ENCODE measurements at regions not wholly inside any gene's neighbourhood (a gene's known extent, or its start where the extent isn't known, plus 50 kb on each side); places are given as distances from the start of the nearest gene placed in this dataset.
"Not testable (repeated sequence)": the region's sequence is repeated elsewhere in the genome, so short reads cannot be mapped to it uniquely, and the experiment has no call there.

DNA sequence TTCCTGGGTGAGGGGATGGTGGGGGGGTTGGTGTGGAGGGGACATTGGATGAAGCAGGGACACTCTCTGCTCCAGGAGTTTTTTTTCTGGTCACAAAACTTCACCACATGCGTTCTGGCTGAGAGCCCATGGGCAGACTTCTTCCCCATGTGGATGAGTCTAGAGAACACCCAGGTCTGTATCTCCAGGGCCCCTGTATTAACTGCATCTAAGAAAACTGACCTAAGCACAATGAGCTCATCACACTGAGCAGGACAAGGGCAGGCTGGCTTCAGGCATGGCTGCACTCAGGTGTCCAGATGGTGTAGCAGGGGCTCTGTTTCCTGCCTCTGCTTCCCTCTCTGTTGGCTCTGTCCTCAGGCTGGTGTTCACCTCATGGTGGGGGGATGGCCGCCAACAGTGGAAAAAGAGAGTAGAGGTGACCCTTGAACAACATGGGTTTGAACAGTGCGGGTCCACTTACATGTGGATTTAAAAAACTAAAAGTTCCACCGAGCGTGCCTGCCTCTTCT is 85.3 kb upstream of the STC2 start:
- DNase-seq = peak; percentile 27

DNA sequence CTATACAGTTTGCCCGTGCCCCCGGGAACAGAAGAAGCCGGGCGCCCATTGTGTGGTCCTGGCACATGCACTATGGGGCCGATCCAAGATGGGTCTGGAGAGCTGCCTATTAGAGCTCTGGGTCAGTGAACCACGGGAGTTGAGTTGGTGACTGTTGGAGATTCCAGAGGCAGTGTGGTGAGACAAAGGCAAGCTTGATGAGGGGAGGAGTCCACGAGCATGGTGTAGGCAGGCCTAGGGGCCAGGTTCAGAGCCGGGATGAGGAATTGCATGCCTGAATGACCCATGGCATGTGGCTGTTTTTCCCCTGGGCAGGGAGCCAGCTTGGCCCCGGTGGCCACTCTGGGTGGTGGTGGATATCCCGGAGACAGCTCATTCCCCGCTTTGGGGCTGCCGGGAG is 84.4 kb upstream of the STC2 start:
- peak; percentile 46 for DNase-seq

DNA sequence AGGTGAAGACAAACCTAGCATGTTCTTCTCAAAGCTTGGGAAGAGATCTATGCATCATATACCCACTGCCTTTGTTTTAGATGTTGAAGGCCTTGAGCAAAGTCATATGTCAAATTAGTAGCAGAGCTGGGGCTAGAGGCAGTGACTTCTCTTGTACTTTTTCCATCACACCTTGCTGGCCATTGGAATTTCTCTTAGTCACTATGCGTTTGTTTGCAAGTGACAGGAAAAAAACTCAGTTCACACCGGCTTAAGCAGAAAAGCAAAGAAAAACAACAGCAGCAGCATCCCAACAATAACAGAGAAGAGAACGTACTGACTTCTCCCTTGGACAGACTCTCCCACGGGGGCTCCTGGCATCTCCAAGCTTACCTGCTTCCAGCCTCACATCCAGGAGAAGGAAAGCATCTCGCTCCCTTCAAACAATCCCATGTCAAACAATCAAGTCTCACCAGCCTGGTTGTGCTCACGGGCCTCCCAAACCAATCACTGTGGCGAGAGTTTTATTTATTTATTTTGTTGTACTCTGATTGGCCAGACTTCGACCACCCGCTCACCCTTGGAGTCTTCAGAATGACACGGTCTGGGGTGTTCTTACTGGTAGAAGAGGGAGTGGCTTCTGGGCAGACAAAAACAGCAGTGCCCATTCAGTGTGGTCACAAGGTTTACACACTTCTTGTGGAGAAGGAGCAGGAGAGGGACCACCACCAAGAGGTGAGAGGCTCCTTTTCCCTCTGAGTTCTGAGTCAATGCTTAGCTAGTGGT is 83.8 kb upstream of the STC2 start:
- peak; percentile 27 for DNase-seq

DNA sequence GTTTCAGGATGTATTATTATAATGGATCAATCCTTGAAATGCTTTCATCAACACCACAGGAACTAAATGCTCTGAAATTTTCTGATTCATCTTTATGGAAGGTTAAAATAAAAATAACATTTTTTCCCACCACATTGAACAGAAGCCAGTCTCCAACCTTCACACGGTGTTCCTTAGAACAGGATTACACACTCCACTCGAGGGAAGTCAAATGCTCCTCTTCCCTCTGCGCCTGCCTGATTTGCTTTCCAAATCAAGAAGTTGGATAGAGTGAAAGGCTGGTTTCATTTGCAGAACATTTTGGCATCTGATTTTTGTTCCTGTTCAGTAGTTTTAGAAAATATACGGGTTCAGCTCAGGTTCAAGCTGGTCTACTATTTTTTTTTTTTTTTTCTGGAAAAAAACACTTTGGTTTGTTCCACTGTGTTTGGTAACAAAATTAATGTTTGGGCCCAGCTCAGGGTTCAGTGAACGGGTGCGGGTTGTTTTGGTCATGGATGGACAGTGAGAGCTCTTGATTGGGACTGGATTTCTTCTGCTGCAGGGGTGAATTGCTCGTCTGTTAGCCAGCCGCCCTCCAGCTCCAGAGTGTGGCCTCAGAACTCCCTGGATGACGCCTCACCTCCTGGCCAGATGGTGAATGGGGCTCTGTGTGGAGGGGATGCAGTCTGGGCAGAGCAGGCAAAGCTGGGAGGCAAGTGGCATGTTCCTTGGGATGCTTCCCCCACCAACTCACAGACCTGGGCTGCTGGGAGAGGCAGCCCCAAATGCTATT is 82.4 kb upstream of the STC2 start:
- peak; percentile 17 for DNase-seq

DNA sequence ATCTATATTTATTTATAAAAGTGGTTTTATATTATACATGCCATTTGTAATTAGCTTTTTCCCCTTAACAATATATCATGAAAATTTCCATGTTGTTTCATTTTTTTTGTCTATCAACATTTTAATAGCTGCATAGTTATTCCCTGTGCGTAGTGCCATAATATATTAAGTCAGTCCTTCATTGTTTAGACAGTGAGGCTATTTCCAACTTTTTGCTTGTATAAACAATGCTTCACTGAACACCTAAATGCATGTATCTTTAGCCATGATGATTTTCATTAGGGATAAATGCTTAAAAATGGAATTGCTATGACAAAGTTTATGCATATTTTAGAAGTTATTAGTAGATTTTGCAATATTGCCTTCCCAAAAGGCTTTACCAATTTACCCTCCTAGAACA is 80.7 kb upstream of the STC2 start:
- no peak for DNase-seq

DNA sequence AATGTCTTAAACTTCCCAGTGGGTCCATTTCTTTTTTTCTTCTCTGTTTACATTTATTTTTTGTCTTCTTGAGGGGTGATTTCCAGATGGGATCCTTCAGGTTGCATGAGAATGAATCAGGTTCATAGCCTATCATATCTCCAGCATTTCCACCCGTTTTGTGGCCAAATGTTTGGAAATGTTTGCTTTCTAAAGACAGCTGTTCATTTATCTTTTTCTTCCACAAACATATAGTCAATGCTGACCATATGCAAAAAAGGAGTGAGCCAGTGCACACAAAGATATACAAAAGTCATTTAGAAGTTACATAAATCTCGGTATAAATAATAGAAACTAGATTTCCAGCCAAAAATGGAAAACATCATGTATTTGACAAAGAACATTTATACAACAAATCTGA is 71.6 kb upstream of the STC2 start:
- no peak for DNase-seq

DNA sequence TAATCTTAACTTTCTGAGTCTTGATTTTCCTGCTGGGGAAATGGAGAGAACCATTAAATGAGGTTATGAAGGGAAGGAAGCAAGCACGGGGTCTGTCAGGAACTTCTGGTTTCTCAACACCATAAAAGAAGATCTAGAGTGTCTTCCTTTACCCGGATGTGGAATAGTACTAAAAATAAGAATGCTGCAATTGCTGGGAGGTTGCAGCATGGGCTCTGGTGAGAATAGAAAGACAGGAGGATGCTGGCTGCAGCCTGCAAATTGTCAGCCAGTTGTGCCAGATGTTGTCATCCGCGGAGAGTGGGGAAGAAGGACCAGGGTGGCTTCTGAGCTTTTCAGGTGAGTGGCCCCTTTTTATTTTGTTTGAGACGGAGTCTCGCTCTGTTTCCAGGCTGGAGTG is 69.3 kb upstream of the STC2 start:
- no peak for DNase-seq

DNA sequence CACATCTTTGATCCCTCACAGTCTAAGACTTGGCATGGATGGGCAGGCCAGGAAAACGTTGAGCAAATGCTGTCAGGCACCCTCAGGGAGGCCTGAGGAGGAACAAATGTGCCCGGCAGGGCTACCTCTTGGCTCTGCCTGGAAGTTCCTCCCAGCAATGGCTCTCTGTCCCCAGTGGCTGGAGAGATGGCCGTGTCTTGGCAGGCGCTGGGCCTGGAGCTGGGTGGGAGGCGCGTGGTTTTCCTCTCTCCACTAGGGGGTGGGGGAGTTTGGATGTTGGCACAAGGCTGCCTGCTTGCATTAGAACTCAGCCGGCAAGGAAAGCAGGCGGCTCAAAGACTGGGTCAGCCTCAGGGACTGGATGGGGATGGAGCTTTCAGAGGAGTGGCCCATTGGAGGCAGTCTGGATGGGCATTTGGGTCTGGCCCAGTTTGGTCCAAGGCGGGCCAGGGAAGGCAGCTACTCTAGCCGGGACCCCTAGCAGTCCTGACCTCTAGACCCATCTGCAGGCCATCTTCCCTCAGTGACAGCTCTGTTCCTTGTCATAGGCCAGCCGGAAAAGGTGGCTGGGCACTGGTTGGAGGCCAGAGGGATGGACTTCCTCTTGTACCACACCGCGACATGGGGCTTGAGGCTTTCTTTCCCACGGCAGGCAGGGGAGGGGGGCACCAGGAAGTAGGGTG is 68.2 kb upstream of the STC2 start:
- DNase-seq = peak; percentile 72

DNA sequence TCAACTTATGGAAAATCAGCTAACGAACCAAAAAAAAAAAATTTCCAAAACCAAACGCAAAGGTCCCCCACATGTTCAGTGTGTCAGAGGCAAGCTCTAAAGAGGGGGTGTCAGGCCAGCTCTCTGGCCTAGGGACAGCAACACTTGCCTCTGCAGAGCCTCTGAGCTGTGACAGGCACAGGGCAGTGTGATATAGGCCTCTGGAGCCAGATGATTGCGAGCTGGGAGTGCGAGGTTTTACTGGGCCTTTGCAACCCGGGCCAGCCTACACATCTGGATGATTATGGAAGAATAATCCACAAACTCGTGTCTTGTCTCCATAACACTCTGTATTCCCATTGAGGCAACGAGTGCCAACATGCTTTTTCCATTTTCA is 67.7 kb upstream of the STC2 start:
- no peak for DNase-seq

DNA sequence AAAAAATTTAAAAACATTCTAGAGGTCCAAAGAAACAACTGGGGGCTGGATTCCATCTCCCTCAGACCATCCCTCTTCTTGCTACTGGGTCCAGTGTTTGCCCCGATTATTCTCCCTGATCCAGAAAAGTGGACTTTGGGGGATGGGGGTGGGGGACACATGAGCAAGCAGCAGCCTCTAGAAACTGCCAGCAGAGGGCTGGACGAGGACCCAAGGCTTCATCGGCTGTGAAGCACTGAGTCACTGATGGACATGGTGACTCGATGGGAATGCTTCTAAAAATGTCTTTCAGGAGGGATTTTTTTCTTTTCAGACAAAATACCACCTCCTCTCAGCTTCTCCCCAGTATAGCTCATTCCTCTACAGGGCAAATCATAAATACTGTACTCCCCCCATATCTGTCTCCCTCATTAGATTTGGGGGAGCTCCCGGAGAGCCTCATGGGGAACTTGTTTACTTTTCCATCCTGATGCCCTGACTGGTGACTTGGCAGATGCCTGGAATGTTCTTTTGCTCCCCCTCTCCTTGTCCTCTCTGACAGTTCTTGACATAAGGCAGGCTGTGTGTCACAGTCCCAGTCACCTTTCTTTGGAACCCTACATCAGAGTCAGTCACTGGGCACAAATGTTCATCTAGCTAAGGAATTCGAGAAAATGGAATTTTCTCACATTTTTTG is 67.2 kb upstream of the STC2 start:
- DNase-seq = peak; percentile 65

DNA sequence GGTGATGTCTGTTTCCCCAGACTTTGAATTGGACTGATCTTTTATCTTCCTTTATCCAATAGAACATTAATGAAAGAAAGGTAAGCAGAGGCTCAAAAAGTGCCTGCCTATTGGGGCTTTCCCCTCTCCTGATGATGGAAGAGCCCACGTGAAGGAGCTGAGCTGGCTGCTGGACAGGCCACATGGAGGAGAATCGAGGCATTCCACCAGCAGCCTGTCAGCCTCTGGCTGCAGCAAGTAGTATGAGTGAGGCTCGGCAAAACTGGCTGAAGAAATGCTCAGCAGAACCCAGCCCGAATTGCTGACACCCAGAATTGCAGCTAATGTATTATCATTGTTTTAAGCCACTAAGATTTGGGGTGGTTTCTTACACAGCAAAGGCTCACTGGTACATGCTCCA is 66.5 kb upstream of the STC2 start:
- no peak for DNase-seq

DNA sequence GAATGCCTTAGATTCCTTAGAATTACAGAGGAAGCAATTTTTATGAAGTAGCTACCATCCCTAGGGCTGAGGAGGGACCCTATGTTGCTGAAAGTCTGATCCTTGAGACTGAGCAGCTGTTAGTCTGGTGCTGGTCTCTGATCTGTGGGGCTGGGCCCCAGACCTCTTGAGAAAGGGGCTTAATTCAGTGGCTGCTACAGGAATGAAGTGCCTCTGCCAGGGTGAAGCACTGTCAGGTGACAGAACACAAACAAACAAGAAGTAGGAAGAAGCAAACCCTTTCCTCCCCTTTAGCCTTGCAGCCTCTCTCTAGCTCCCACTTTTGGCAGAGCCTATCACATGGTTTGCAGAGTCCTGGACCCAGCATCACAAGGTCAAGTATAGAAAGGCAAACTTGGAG is 64.0 kb upstream of the STC2 start:
- DNase-seq = peak; percentile 19

DNA sequence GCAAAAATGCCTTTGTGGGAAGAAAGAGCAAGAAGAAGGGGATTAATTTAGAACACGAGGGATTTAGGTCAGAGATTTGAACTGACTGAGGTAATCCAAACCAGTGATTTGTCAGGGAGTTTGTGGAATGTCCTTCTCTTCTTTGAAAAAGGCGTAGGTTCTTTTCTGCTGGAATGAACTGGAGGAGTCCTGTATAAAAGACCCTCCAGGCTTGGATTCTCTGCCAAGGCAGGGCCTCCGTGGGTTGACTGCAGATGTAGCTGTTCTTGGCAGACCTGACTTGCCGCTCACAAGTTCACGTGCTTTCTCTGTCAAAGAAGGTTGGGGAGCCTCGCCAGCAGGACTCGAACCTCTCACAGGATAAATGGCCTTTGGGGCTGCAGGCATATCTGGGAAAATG is 62.8 kb upstream of the STC2 start:
- DNase-seq = peak; percentile 29

DNA sequence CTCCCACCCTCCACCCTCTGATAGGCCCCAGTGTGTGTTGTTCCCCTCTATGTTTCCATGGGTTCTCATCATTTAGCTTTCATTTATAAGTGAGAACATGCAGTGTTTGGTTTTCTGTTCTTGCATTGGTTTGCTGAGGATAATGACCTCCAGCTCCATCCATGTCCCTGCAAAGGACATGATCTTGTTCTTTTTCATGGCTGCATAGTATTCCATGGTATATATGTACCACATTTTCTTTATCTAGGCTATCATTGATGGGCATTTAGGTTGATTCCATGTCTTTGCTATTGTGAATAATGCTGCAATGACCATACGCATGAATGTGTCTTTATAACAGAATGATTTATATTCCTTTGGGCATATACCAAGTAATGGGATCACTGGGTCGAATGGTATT is 59.1 kb upstream of the STC2 start:
- DNase-seq = not testable (repeated sequence)

DNA sequence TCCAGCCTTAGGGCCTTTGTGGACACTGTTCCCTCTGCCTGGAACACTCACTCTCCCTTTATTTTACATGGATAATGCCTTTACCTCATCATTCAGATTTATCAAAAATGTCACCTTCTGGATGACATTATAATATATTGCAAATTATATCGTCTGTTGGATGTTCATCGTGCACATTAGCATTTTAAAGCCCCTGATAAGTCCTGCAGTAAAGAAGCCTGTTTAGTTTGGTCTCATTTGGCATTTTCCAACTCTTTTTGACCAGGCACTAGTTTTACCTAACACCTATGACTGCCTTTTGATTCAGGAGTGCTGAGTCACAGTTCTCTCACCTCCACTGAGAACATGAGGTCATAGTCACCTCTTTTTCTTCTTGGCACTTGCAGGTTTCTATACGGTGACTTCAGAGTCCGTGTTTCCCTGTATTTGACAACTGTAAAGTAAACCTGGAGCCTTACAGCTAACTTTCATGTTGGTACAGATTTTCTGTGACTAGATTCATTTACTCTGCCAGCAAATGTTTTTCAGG is 57.7 kb upstream of the STC2 start:
- peak; percentile 8 for DNase-seq

DNA sequence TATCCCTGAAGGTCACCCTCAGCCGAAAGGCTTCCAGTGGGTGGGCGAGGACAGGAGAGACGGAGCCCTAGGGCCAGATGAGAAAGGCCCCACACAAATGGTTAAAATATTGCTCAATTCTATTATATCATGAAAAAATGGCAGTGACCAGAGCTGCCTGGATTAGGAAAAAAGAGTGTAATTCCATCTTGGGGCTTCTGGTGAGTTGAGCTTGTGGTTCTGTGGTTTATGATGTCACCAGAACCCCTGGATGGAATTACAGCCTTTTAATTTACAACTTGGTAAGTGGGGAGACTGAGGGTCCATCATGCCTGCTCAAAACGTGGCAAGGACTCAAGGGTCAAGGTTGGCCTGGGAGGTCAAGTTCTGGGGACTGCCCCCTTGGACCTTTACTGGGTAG is 55.5 kb upstream of the STC2 start:
- DNase-seq = peak; percentile 21

DNA sequence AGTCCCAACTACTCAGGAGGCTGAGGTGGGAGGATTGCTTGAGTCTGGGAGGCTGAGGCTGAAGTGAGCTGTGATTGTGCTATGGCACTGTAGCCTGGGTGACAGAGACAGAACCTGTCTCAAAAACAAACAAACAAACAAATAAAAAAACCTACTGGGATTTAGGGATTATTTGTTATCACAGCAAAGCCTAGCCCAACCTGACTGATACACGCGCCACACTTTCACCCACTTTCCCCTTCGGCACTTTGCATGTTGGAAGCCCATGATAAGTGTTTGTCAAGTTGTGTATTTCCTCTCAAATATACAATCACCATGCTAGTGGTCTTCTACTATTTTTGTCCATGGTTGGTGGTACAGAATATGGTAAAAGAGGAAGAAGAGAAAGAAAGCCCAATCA is 50.5 kb upstream of the STC2 start:
- DNase-seq = peak; percentile 13
